ENCODE measurements at regions not wholly inside any gene's neighbourhood (a gene's known extent, or its start where the extent isn't known, plus 50 kb on each side); places are given as distances from the start of the nearest gene placed in this dataset.

GRCh38 chr20:12203399-12203798 is 285.7 kb downstream of the BTBD3 start:
- Histone ChIP-seq H3K27me3 (ENCODE audit: control insufficient read depth in 2 of 2, insufficient read depth in 2 of 2, low read length in 2 of 2) (no peaks in the 10 kb centered on the region), H3K79me2 (ENCODE audit: control insufficient read depth, insufficient read depth, low read length) (no peaks in the 10 kb centered on the region), H3K9ac (ENCODE audit: insufficient read depth in 1 of 2, low read depth in 2 of 2, low read length in 2 of 2) (no peak overlapping the region), H4K20me1 (replicated peaks; ENCODE audit: control insufficient read depth, insufficient read depth, low read length) (no peaks in the 10 kb centered on the region), H3K27ac (ENCODE audit: extremely low read depth, low read depth, low read length) (no peak overlapping the region), H2AFZ (ENCODE audit: low read depth, low read length) (no peak overlapping the region), H3K9me1 (ENCODE audit: control insufficient read depth, insufficient read depth, low read length) (no peaks in the 10 kb centered on the region), H3K4me2 (ENCODE audit: insufficient read depth, low read length) (no peak overlapping the region), H3K4me3 (no peak overlapping the region), H3K36me3 (ENCODE audit: control insufficient read depth, insufficient read depth, low read length) (no peaks in the 10 kb centered on the region), H3K4me1 (replicated peaks in 1 of 2; ENCODE audit: control insufficient read depth in 2 of 2, insufficient read depth in 2 of 2, low read length in 2 of 2) (no peaks in the 10 kb centered on the region), H3K9me3 (replicated peaks; ENCODE audit: control insufficient read depth, insufficient read depth, low read depth, low read length) (no peaks in the 10 kb centered on the region)
- ATAC-seq: no peak
- BruUV-seq (replicated peaks): no TSS peak
- no peak for DNase-seq (ENCODE audit: extremely low read depth in 1 of 4, low spot score in 3 of 4)
- ChIA-PET CTCF (ENCODE audit: low intra/inter-chr PET ratio) (no interaction called here), POLR2A (no interaction called here)
- TF ChIP-seq PTRF (tag; IDR thresholded peaks at IDR 0.05) (no peak), FOXK2 (conservative IDR thresholded peaks at IDR 0.05 in 1 of 2, IDR thresholded peaks at IDR 0.05 in 1 of 2; ENCODE audit: low read depth in 2 of 2) (no peak), ZNF395 (CRISPR knock-in tag; IDR thresholded peaks at IDR 0.05) (no peak), CBFB (CRISPR knock-in tag; IDR thresholded peaks at IDR 0.05) (no peak), LCOR (CRISPR knock-in tag; IDR thresholded peaks at IDR 0.05) (no peak), RBM15 (IDR thresholded peaks at IDR 0.05; ENCODE audit: insufficient read depth, low read length) (no peak), SMAD4 (CRISPR knock-in tag; conservative IDR thresholded peaks at IDR 0.05) (no peak), CCNT2 (IDR thresholded peaks at IDR 0.05; ENCODE audit: borderline replicate concordance, extremely low read depth, insufficient read length, low read depth, low read length) (no peak), MTA1 (IDR thresholded peaks at IDR 0.05; ENCODE audit: borderline replicate concordance) (no peak), NRF1 (conservative IDR thresholded peaks at IDR 0.05 in 1 of 2, IDR thresholded peaks at IDR 0.05 in 1 of 2) (no peak)
- TF ChIP-seq, protein P1, sequence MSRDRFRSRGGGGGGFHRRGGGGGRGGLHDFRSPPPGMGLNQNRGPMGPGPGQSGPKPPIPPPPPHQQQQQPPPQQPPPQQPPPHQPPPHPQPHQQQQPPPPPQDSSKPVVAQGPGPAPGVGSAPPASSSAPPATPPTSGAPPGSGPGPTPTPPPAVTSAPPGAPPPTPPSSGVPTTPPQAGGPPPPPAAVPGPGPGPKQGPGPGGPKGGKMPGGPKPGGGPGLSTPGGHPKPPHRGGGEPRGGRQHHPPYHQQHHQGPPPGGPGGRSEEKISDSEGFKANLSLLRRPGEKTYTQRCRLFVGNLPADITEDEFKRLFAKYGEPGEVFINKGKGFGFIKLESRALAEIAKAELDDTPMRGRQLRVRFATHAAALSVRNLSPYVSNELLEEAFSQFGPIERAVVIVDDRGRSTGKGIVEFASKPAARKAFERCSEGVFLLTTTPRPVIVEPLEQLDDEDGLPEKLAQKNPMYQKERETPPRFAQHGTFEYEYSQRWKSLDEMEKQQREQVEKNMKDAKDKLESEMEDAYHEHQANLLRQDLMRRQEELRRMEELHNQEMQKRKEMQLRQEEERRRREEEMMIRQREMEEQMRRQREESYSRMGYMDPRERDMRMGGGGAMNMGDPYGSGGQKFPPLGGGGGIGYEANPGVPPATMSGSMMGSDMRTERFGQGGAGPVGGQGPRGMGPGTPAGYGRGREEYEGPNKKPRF (IDR thresholded peaks at IDR 0.05; ENCODE audit: low read depth, low read length): no peak
- in situ Hi-C loops (cut with MboI): no loop called here
- intact Hi-C loops (cut with micrococcal nuclease): no loop called here
- FAIRE-seq: no peak
